Psoas muscle (tissue), 7 donors: ENCODE measurements at regions not wholly inside any gene's neighbourhood (a gene's known extent, or its start where the extent isn't known, plus 50 kb on each side); places are given as distances from the start of the nearest gene placed in this dataset.

Experiments
- ATAC-seq, 4 donors: fragments of 200-7000 bp; cut with Tn5 transposase; one replicate each; pipeline ENCODE4 v1.9.1; 2020; ENCODE audit warnings: moderate library complexity in 3 of 4, mild to moderate bottlenecking in 2 of 4
- DNase-seq, 2 donors: peaks; one replicate each; pipeline ENCODE4 v3.0.0-alpha.2; 2020
- H3K27ac ChIP-seq: fragments of 200-600 bp; one replicate; pipeline ENCODE4 v1.8.0; 2022
- H3K27me3 ChIP-seq, 3 donors: fragments of 200-600 bp in 1 of 3; one replicate each; pipeline versions ENCODE4 v1.6.1 to v1.8.0; 2013 to 2022; ENCODE audit warnings: low read length in 2 of 3, mild to moderate bottlenecking in 2 of 3, moderate library complexity in 1 of 3; ENCODE audit not compliant: insufficient read depth in 3 of 3
- H3K36me3 ChIP-seq, 2 donors: fragments of 200-600 bp in 1 of 2; one replicate each; pipeline versions ENCODE4 v1.6.1 to v1.8.0; 2013 to 2022; ENCODE audit warnings: low read depth in 1 of 2, mild to moderate bottlenecking in 1 of 2, moderate library complexity in 1 of 2; ENCODE audit not compliant: insufficient read depth in 1 of 2
- H3K4me1 ChIP-seq: fragments of 200-600 bp; one replicate; pipeline ENCODE4 v1.8.0; 2022
- H3K4me3 ChIP-seq: fragments of 200-600 bp; one replicate; pipeline ENCODE4 v1.8.0; 2022; ENCODE audit warnings: mild to moderate bottlenecking
- H3K9me3 ChIP-seq: fragments of 200-600 bp; one replicate; pipeline ENCODE4 v1.8.0; 2022
- WGBS, 3 donors: extraction: QIAGEN DNeasy Blood & Tissue Kit; methylation state at CpG; one replicate each; pipeline versions ENCODE4 v1.1.6 to v1.1.7; 2013; 5-methylcytosine and 5-hydroxymethylcytosine counted together
- intact Hi-C, 2 donors: fragments of 100-400 bp; cut with DNase I; formaldehyde crosslinking; loops; one replicate each; pipeline versions ENCODE4 v1.11.0 to v1.14.2; 2022
- TF ChIP-seq, protein P1 (sequence below): fragments of 200-600 bp; IDR thresholded peaks from one replicate; pipeline ENCODE4 v1.8.0; 2022; ENCODE audit warnings: antibody characterized with exemption
- donor health status: healthy with polysubstance abuse.
- donor health status: DM: no; HTN: no; CAD: no; lungs with moderate emphysema.
- donor health status: Bipolar disorder and iron deficiency.
- donor health status: healthy.
- donor health status: DM: yes; HTN: yes; CAD: no.
- donor health status: DM: no; HTN: no; CAD: no.
- donor health status: DM: yes; HTN: yes; CAD: no.

- DNase-seq (no peak), ATAC-seq (no peak)
- 64 to 68% (median 68%) methylated on average over 3 of the region's 3 CpGs for WGBS, 3 donors
- no peak overlapping the region for H3K4me3 ChIP-seq
- H3K36me3 ChIP-seq = no peaks in the 10 kb centered on the region
- no peaks in the 10 kb centered on the region for H3K9me3 ChIP-seq
- no peaks in the 10 kb centered on the region for H3K27me3 ChIP-seq
- intact Hi-C loops = no loop called here
- H3K4me1 ChIP-seq = no peaks in the 10 kb centered on the region
- no peak overlapping the region for H3K27ac ChIP-seq
- TF ChIP-seq, protein P1, sequence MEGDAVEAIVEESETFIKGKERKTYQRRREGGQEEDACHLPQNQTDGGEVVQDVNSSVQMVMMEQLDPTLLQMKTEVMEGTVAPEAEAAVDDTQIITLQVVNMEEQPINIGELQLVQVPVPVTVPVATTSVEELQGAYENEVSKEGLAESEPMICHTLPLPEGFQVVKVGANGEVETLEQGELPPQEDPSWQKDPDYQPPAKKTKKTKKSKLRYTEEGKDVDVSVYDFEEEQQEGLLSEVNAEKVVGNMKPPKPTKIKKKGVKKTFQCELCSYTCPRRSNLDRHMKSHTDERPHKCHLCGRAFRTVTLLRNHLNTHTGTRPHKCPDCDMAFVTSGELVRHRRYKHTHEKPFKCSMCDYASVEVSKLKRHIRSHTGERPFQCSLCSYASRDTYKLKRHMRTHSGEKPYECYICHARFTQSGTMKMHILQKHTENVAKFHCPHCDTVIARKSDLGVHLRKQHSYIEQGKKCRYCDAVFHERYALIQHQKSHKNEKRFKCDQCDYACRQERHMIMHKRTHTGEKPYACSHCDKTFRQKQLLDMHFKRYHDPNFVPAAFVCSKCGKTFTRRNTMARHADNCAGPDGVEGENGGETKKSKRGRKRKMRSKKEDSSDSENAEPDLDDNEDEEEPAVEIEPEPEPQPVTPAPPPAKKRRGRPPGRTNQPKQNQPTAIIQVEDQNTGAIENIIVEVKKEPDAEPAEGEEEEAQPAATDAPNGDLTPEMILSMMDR = no peak
Observed at GRCh38 chr21:21713651-21714180, 715.5 kb downstream of the NCAM2 start.

DNA sequence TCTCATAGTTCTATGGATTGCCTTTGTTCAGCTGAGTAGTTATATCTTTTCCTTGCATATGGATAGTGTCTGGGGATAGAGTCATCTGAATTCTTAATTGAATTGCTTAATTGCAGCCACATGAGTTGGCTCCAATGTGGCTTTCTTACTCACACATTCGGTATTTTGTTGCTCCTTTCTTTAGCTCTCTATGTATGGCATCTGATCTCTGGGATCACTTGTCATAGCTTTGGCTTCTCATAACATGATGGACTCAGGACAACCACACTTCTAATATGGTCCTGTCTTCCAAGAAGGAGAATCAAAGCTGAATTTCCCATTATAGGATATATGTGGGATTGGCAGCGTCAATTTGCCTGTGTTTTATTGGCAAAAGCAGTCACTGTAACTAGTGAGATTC lies 716.2 kb downstream of the NCAM2 start:
- TF ChIP-seq, protein P1 = no peak
- no peak for DNase-seq
- 76 to 88% (median 76%) methylated on average over 2 of the region's 2 CpGs for WGBS, 3 donors
- intact Hi-C loops = no loop called here
- H3K9me3 ChIP-seq = no peaks in the 10 kb centered on the region
- no peak overlapping the region for H3K4me3 ChIP-seq
- no peaks in the 10 kb centered on the region for H3K27me3 ChIP-seq
- no peak overlapping the region for H3K27ac ChIP-seq
- no peak for ATAC-seq
- H3K4me1 ChIP-seq = no peaks in the 10 kb centered on the region
- H3K36me3 ChIP-seq = no peaks in the 10 kb centered on the region

- Histone ChIP-seq H3K27ac (no peak overlapping the region), H3K27me3 (no peaks in the 10 kb centered on the region), H3K4me3 (no peak overlapping the region), H3K9me3 (no peaks in the 10 kb centered on the region), H3K4me1 (no peaks in the 10 kb centered on the region), H3K36me3 (no peaks in the 10 kb centered on the region)
- intact Hi-C loops = no loop called here
- 85 to 86% (median 85%) methylated on average over 7 of the region's 7 CpGs for WGBS, 3 donors
- no peak for ATAC-seq
- TF ChIP-seq, protein P1 = no peak
- no peak for DNase-seq
Observed at GRCh38 chr21:21715266-21715969, 717.2 kb downstream of the NCAM2 start.

DNA sequence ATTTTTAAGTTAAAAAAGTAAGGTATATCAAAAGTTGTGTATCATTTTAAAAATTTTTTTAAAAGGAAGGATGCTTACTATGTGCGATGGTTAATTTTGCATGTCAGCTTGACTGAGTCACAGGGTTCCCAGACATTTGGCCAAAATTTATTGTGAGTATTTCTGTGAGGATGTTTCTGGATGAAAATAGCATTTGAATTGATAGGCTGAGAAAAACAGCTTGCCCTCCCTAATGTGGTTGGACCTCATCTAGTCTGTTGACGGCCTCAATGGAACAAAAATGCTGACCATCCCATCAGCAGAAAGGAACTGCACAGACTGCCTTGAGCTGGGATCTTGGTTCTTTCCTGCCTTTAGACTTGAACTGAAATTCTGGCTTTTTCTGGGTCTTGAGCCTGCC lies 724.5 kb downstream of the NCAM2 start:
- H3K36me3 ChIP-seq = no peaks in the 10 kb centered on the region
- intact Hi-C loops = no loop called here
- TF ChIP-seq, protein P1 = no peak
- no peaks in the 10 kb centered on the region for H3K9me3 ChIP-seq
- no peak overlapping the region for H3K27ac ChIP-seq
- H3K27me3 ChIP-seq = no peaks in the 10 kb centered on the region
- no peak for ATAC-seq
- no peaks in the 10 kb centered on the region for H3K4me1 ChIP-seq
- no peak overlapping the region for H3K4me3 ChIP-seq
- 90 to 96% (median 93%) methylated on average over 2 of the region's 2 CpGs for WGBS, 3 donors
- DNase-seq = no peak

GRCh38 chr21:21730512-21730911 lies 732.3 kb downstream of the NCAM2 start:
- Histone ChIP-seq H3K36me3 (no peaks in the 10 kb centered on the region), H3K4me1 (no peaks in the 10 kb centered on the region), H3K9me3 (no peaks in the 10 kb centered on the region), H3K27ac (no peak overlapping the region), H3K4me3 (no peak overlapping the region), H3K27me3 (no peaks in the 10 kb centered on the region)
- ATAC-seq (no peak), DNase-seq (no peak)
- 60 to 64% (median 61%) methylated on average over 5 of the region's 5 CpGs for WGBS, 3 donors
- TF ChIP-seq, protein P1 = no peak
- intact Hi-C loops = no loop called here
